Right lobe of liver (tissue), 6 donors: ENCODE measurements at regions not wholly inside any gene's neighbourhood (a gene's known extent, or its start where the extent isn't known, plus 50 kb on each side); places are given as distances from the start of the nearest gene placed in this dataset.

Source experiments
- ATAC-seq, 4 donors: fragments of 200-7000 bp; cut with Tn5 transposase; one replicate each; pipeline ENCODE4 v1.9.1; 2020; ENCODE audit warnings: mild to moderate bottlenecking in 4 of 4, moderate library complexity in 4 of 4
- DNase-seq, 3 donors: peaks; one replicate each; pipeline ENCODE4 v3.0.0-alpha.2; 2020
- H3K27ac ChIP-seq, 3 donors: fragments of 200-600 bp; one replicate each; pipeline ENCODE4 v1.8.0; 2022
- H3K27me3 ChIP-seq, 2 donors: fragments of 200-600 bp; one replicate each; pipeline ENCODE4 v1.8.0; 2022
- H3K36me3 ChIP-seq, 4 donors: fragments of 200-600 bp; sonication (generic) in 1 of 4; one replicate each; pipeline versions ENCODE4 v1.5.1 to v1.8.0; 2017 to 2022; ENCODE audit warnings: control low read depth in 1 of 4
- H3K4me1 ChIP-seq, 4 donors: fragments of 200-600 bp; sonication (generic) in 1 of 4; one replicate each; pipeline versions ENCODE4 v1.5.1 to v1.8.0; 2017 to 2022; ENCODE audit warnings: control low read depth in 1 of 4
- H3K4me3 ChIP-seq, 3 donors: fragments of 200-600 bp; one replicate each; pipeline ENCODE4 v1.8.0; 2022
- H3K9me3 ChIP-seq, 4 donors: fragments of 200-600 bp; sonication (generic) in 1 of 4; one replicate each; pipeline versions ENCODE4 v1.5.1 to v1.8.0; 2017 to 2022; ENCODE audit warnings: control low read depth in 1 of 4
- POLR2A ChIP-seq: fragments of 450-650 bp; IDR thresholded peaks from one replicate; pipeline ENCODE4 v1.6.1; 2017; ENCODE audit warnings: antibody characterized with exemption, mild to moderate bottlenecking
- WGBS: methylation state at CpG from one replicate; pipeline ENCODE4 v1.1.6; 2018; ENCODE audit warnings: low coverage, low lambda C conversion rate; ENCODE audit not compliant: insufficient coverage; ENCODE audit errors: missing lambda C conversion rate; 5-methylcytosine and 5-hydroxymethylcytosine counted together
- intact Hi-C, 2 donors: fragments of 100-400 bp; cut with DNase I; formaldehyde crosslinking; loops; one replicate each; pipeline versions ENCODE4 v1.11.2 to v1.14.1; 2022
- TF ChIP-seq, protein P1 (sequence below), 4 donors: fragments of 200-600 bp in 3 of 4; fragments of 450-650 bp in 1 of 4; IDR thresholded peaks; one replicate each; pipeline versions ENCODE4 v1.5.1 to v1.8.0; 2016 to 2022; ENCODE audit warnings: antibody characterized with exemption in 4 of 4, mild to moderate bottlenecking in 2 of 4
- donor health status: DM: no; HTN: yes; CAD: no.
- donor health status: DM: no; HTN: no; CAD: no.
- donor health status: DM: no; HTN: no; CAD: no.
- donor health status: DM: no; HTN: yes; CAD: no.
- donor health status: DM: no; HTN: yes; CAD: no.

DNA sequence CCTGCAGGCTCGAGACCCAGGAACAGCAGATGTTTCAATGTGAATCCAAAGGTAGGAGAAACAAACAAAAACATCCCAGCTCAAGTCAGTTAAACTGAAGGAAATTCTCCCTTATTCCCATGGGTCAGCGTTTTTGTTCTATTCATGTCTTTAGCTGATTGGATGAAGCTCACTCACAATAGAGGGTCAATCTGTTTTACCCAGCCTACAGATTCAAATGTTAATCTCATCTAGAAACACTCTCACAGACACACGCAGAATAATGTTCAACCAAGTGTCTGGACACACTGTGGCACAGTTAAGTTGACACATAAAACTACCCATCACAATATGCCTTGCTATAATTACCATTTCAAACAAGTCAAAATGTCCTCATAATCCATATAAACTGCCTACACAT, 180.6 kb upstream of the CDH8 start:
- no peaks in the 10 kb centered on the region for H3K4me1 ChIP-seq
- H3K27ac ChIP-seq: no peak overlapping the region
- no peak for ATAC-seq
- no peak for TF ChIP-seq POLR2A
- TF ChIP-seq, protein P1, sequence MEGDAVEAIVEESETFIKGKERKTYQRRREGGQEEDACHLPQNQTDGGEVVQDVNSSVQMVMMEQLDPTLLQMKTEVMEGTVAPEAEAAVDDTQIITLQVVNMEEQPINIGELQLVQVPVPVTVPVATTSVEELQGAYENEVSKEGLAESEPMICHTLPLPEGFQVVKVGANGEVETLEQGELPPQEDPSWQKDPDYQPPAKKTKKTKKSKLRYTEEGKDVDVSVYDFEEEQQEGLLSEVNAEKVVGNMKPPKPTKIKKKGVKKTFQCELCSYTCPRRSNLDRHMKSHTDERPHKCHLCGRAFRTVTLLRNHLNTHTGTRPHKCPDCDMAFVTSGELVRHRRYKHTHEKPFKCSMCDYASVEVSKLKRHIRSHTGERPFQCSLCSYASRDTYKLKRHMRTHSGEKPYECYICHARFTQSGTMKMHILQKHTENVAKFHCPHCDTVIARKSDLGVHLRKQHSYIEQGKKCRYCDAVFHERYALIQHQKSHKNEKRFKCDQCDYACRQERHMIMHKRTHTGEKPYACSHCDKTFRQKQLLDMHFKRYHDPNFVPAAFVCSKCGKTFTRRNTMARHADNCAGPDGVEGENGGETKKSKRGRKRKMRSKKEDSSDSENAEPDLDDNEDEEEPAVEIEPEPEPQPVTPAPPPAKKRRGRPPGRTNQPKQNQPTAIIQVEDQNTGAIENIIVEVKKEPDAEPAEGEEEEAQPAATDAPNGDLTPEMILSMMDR (IDR thresholded peaks at IDR 0.05): no peak
- 40% methylated on average over 3 of the region's 3 CpGs for WGBS
- no peak overlapping the region for H3K4me3 ChIP-seq
- no peak for DNase-seq
- H3K9me3 ChIP-seq: no peaks in the 10 kb centered on the region
- H3K27me3 ChIP-seq: no peaks in the 10 kb centered on the region
- intact Hi-C loops: no loop called here
- H3K36me3 ChIP-seq: no peaks in the 10 kb centered on the region

GRCh38 chr16:62213763-62214162, 177.5 kb upstream of the CDH8 start:
- H3K4me1 ChIP-seq: no peaks in the 10 kb centered on the region
- H3K36me3 ChIP-seq: no peaks in the 10 kb centered on the region
- intact Hi-C loops: no loop called here
- H3K9me3 ChIP-seq: no peaks in the 10 kb centered on the region
- H3K4me3 ChIP-seq: no peak overlapping the region
- no peak overlapping the region for H3K27ac ChIP-seq
- 20% methylated on average over 1 of the region's 2 CpGs for WGBS
- no peaks in the 10 kb centered on the region for H3K27me3 ChIP-seq
- DNase-seq (no peak), ATAC-seq (peak in 1 of 4 donors; percentile 20)
- TF ChIP-seq POLR2A: no peak

DNA sequence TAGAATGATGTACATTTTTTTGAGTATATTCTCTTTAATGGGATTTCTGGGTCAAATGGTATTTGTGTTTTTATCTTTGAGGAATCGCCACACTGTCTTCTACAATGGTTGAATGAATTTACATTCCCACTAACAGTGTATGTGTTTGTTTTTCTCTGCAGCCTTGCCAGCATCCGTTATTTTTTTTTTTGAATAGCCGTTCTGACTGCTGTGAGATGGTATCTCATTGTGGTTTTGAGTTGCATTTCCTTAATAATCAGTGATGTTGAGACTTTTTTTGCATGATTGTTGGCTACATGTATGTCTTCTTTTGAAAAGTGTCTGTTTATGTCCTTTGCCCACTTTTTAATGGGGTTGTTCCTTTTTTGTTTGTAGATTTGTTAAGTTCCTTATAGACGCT, 172.7 kb upstream of the CDH8 start:
- Histone ChIP-seq H3K27me3 (no peaks in the 10 kb centered on the region), H3K4me3 (no peak overlapping the region), H3K27ac (no peak overlapping the region), H3K4me1 (no peaks in the 10 kb centered on the region), H3K9me3 (no peaks in the 10 kb centered on the region), H3K36me3 (no peaks in the 10 kb centered on the region)
- intact Hi-C loops: no loop called here
- ATAC-seq (no peak), DNase-seq (no peak)
- WGBS: 30% methylated on average over 4 of the region's 4 CpGs
- no peak for TF ChIP-seq POLR2A
- TF ChIP-seq, protein P1 (IDR thresholded peaks at IDR 0.05): no peak

DNA sequence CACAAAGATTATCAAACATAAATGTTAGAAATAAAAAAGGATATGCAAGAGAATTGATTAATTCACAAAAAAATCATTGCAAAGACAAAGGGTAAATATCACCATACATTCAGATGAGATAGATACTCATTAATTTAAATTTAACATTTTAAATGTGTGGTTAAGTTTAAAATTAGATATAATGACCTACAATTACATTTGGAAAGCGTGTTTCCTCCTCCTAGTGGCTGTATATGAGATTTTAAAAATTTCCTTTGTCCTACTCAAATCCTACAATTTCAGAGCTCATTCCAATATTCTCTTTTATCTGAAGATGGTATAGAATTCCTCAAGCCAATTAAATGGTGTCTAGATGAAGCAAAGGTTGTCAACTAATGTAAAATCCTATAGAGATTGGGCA, 169.2 kb upstream of the CDH8 start:
- intact Hi-C loops: no loop called here
- H3K36me3 ChIP-seq: no peaks in the 10 kb centered on the region
- TF ChIP-seq, protein P1 (IDR thresholded peaks at IDR 0.05): no peak
- TF ChIP-seq POLR2A: no peak
- WGBS: 0% methylated on average over 1 of the region's 1 CpG
- H3K4me3 ChIP-seq: no peak overlapping the region
- no peak for ATAC-seq
- no peaks in the 10 kb centered on the region for H3K27me3 ChIP-seq
- H3K4me1 ChIP-seq: no peaks in the 10 kb centered on the region
- no peaks in the 10 kb centered on the region for H3K9me3 ChIP-seq
- no peak overlapping the region for H3K27ac ChIP-seq
- no peak for DNase-seq

DNA sequence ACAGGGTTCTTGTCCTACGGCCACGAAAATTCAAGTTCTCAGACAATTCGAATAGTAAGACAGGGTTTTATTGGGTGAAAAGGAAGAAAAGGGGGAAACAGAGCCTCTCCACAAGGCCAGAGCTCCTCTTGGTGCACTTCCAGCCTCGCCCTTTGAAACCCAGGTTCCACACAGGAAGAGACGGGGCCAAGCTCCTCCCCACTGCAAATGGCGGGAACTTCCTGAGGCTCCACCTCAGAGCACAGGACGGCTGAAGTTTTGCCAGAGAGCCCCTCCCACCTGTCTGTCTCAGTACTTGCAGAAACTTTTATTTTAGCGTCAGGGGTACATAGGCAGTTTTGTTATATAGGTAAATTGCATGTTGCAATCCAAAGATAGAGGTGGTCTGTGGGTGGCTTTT, 165.7 kb upstream of the CDH8 start:
- H3K4me3 ChIP-seq: no peak overlapping the region
- H3K27ac ChIP-seq: no peak overlapping the region
- no peaks in the 10 kb centered on the region for H3K36me3 ChIP-seq
- DNase-seq (no peak), ATAC-seq (no peak)
- WGBS: 43% methylated on average over 5 of the region's 8 CpGs
- H3K27me3 ChIP-seq: no peaks in the 10 kb centered on the region
- intact Hi-C loops: no loop called here
- TF ChIP-seq, protein P1 (IDR thresholded peaks at IDR 0.05): no peak
- TF ChIP-seq POLR2A: no peak
- H3K9me3 ChIP-seq: no peaks in the 10 kb centered on the region
- no peaks in the 10 kb centered on the region for H3K4me1 ChIP-seq
